ENCODE measurements at regions not wholly inside any gene's neighbourhood (a gene's known extent, or its start where the extent isn't known, plus 50 kb on each side); places are given as distances from the start of the nearest gene placed in this dataset.

- H3K36me3 ChIP-seq = no peaks in the 10 kb centered on the region
- H3K27me3 ChIP-seq = peaks cover 0 to 4% (median 0%) of the 10 kb centered on the region in 7 donors
- H3K4me3 ChIP-seq = no peak overlapping the region
- DNase-seq = no peak
- no peak for ATAC-seq
- intact Hi-C loops (cut with DNase I) = no loop called here
- no peak overlapping the region for H3K27ac ChIP-seq
- no peaks in the 10 kb centered on the region for H3K4me1 ChIP-seq
- H3K9me3 ChIP-seq = no peaks in the 10 kb centered on the region
- WGBS, 2 donors = 85 to 89% methylated on average over 2 of the region's 2 CpGs
- no peak for TF ChIP-seq CTCF (IDR thresholded peaks at IDR 0.05)
Measured at GRCh38 chr2:14773696-14774095, 141.2 kb downstream of the LRATD1 start.

- peaks cover 0 to 4% (median 0%) of the 10 kb centered on the region in 7 donors for H3K27me3 ChIP-seq
- TF ChIP-seq CTCF (IDR thresholded peaks at IDR 0.05) = no peak
- no peaks in the 10 kb centered on the region for H3K36me3 ChIP-seq
- no peak overlapping the region for H3K4me3 ChIP-seq
- no peak overlapping the region for H3K27ac ChIP-seq
- no peaks in the 10 kb centered on the region for H3K9me3 ChIP-seq
- no peak for ATAC-seq
- WGBS, 2 donors = 78 to 84% methylated on average over 5 of the region's 5 CpGs
- H3K4me1 ChIP-seq = no peaks in the 10 kb centered on the region
- DNase-seq = no peak
- intact Hi-C loops (cut with DNase I) = no loop called here
Measured at GRCh38 chr2:14774436-14774968, 142.0 kb downstream of the LRATD1 start.

- no peak for ATAC-seq
- Histone ChIP-seq H3K27me3 (peaks cover 0 to 2% (median 0%) of the 10 kb centered on the region in 7 donors), H3K4me1 (no peaks in the 10 kb centered on the region), H3K9me3 (peaks cover 0 to 3% (median 0%) of the 10 kb centered on the region in 11 donors), H3K4me3 (no peak overlapping the region), H3K36me3 (no peaks in the 10 kb centered on the region), H3K27ac (no peak overlapping the region)
- TF ChIP-seq CTCF (IDR thresholded peaks at IDR 0.05) = no peak
- no peak for DNase-seq
- intact Hi-C loops (cut with DNase I) = no loop called here
- 0 to 28% methylated on average over 1 of the region's 1 CpG for WGBS, 2 donors
Measured at GRCh38 chr2:14776216-14776615, 143.7 kb downstream of the LRATD1 start.

GRCh38 chr2:14778015-14778414 is 145.5 kb downstream of the LRATD1 start:
- intact Hi-C loops (cut with DNase I) = no loop called here
- H3K27me3 ChIP-seq = no peaks in the 10 kb centered on the region
- no peak for TF ChIP-seq CTCF (IDR thresholded peaks at IDR 0.05)
- no peak overlapping the region for H3K4me3 ChIP-seq
- ATAC-seq (no peak), DNase-seq (no peak)
- H3K36me3 ChIP-seq = no peaks in the 10 kb centered on the region
- no peak overlapping the region for H3K27ac ChIP-seq
- WGBS, 2 donors = 79 to 81% methylated on average over 2 of the region's 2 CpGs
- no peaks in the 10 kb centered on the region for H3K4me1 ChIP-seq
- peaks cover 0 to 13% (median 4%) of the 10 kb centered on the region in 11 donors for H3K9me3 ChIP-seq
